H1 (cell line): ENCODE measurements at regions not wholly inside any gene's neighbourhood (a gene's known extent, or its start where the extent isn't known, plus 50 kb on each side); places are given as distances from the start of the nearest gene placed in this dataset.

Source experiments
- BACH1 ChIP-seq: IDR thresholded peaks from 2 replicates; pipeline ENCODE4 v1.6.1; 2012; ENCODE audit warnings: low read length, improper control_type of control experiment
- CTCF ChIP-seq, 3 experiments: IDR thresholded peaks; 1 replicate in 2 of 3; 2 replicates in 1 of 3; pipeline versions ENCODE4 v1.5.1 to v1.6.1; 2011; ENCODE audit warnings: low read length in 3 of 3, mild to moderate bottlenecking in 3 of 3, inconsistent platforms in 2 of 3, low read depth in 1 of 3, moderate library complexity in 1 of 3; ENCODE audit not compliant: insufficient read depth in 1 of 3; ENCODE audit errors: control extremely low read depth in 1 of 3
- EP300 ChIP-seq, 2 experiments: IDR thresholded peaks; 1 replicate in 1 of 2; 2 replicates in 1 of 2; pipeline ENCODE4 v1.6.1; 2011 to 2012; ENCODE audit warnings: low read depth in 2 of 2, low read length in 2 of 2, mild to moderate bottlenecking in 2 of 2, borderline replicate concordance in 1 of 2, inconsistent platforms in 1 of 2, moderate library complexity in 1 of 2
- JUN ChIP-seq: IDR thresholded peaks from 2 replicates; pipeline ENCODE4 v1.6.1; 2011; ENCODE audit warnings: low read depth, mild to moderate bottlenecking, improper control_type of control experiment, low read length
- JUND ChIP-seq: IDR thresholded peaks from 2 replicates; pipeline ENCODE4 v1.6.1; 2011; ENCODE audit warnings: mild to moderate bottlenecking, improper control_type of control experiment, low read length
- PHF8 ChIP-seq: fragments of 200-600 bp; sonication (generic); conservative IDR thresholded peaks from 2 replicates; pipeline ENCODE4 v1.7.1; 2012; ENCODE audit warnings: low read depth, mild to moderate bottlenecking, inconsistent platforms, low read length, moderate library complexity
- TBP ChIP-seq: IDR thresholded peaks from 2 replicates; pipeline ENCODE4 v1.6.1; 2011; ENCODE audit warnings: low read depth, low read length, improper control_type of control experiment
- TF ChIP-seq, protein P1 (sequence below): fragments of 300-600 bp; sonication (generic); IDR thresholded peaks from 2 replicates; pipeline ENCODE4 v1.7.1; 2012; ENCODE audit warnings: low read length, moderate library complexity, mild to moderate bottlenecking, inconsistent platforms; ENCODE audit not compliant: insufficient replicate concordance

- TF ChIP-seq EP300 (IDR thresholded peaks at IDR 0.05; ENCODE audit: borderline replicate concordance in 1 of 2, low read depth in 2 of 2, low read length in 2 of 2) (0 out of 3 replicates have a peak, but pooled peaks of 1 of the 2 experiments have one; percentile 9), CTCF (IDR thresholded peaks at IDR 0.05; ENCODE audit: control extremely low read depth in 1 of 3, insufficient read depth in 1 of 3, low read depth in 1 of 3, low read length in 3 of 3) (no peak), BACH1 (no peak), TBP (no peak), JUN (peak; percentile 53; the same call in 1 of the 2 replicates), JUND (peak; percentile 62), PHF8 (no peak)
- TF ChIP-seq, protein P1, sequence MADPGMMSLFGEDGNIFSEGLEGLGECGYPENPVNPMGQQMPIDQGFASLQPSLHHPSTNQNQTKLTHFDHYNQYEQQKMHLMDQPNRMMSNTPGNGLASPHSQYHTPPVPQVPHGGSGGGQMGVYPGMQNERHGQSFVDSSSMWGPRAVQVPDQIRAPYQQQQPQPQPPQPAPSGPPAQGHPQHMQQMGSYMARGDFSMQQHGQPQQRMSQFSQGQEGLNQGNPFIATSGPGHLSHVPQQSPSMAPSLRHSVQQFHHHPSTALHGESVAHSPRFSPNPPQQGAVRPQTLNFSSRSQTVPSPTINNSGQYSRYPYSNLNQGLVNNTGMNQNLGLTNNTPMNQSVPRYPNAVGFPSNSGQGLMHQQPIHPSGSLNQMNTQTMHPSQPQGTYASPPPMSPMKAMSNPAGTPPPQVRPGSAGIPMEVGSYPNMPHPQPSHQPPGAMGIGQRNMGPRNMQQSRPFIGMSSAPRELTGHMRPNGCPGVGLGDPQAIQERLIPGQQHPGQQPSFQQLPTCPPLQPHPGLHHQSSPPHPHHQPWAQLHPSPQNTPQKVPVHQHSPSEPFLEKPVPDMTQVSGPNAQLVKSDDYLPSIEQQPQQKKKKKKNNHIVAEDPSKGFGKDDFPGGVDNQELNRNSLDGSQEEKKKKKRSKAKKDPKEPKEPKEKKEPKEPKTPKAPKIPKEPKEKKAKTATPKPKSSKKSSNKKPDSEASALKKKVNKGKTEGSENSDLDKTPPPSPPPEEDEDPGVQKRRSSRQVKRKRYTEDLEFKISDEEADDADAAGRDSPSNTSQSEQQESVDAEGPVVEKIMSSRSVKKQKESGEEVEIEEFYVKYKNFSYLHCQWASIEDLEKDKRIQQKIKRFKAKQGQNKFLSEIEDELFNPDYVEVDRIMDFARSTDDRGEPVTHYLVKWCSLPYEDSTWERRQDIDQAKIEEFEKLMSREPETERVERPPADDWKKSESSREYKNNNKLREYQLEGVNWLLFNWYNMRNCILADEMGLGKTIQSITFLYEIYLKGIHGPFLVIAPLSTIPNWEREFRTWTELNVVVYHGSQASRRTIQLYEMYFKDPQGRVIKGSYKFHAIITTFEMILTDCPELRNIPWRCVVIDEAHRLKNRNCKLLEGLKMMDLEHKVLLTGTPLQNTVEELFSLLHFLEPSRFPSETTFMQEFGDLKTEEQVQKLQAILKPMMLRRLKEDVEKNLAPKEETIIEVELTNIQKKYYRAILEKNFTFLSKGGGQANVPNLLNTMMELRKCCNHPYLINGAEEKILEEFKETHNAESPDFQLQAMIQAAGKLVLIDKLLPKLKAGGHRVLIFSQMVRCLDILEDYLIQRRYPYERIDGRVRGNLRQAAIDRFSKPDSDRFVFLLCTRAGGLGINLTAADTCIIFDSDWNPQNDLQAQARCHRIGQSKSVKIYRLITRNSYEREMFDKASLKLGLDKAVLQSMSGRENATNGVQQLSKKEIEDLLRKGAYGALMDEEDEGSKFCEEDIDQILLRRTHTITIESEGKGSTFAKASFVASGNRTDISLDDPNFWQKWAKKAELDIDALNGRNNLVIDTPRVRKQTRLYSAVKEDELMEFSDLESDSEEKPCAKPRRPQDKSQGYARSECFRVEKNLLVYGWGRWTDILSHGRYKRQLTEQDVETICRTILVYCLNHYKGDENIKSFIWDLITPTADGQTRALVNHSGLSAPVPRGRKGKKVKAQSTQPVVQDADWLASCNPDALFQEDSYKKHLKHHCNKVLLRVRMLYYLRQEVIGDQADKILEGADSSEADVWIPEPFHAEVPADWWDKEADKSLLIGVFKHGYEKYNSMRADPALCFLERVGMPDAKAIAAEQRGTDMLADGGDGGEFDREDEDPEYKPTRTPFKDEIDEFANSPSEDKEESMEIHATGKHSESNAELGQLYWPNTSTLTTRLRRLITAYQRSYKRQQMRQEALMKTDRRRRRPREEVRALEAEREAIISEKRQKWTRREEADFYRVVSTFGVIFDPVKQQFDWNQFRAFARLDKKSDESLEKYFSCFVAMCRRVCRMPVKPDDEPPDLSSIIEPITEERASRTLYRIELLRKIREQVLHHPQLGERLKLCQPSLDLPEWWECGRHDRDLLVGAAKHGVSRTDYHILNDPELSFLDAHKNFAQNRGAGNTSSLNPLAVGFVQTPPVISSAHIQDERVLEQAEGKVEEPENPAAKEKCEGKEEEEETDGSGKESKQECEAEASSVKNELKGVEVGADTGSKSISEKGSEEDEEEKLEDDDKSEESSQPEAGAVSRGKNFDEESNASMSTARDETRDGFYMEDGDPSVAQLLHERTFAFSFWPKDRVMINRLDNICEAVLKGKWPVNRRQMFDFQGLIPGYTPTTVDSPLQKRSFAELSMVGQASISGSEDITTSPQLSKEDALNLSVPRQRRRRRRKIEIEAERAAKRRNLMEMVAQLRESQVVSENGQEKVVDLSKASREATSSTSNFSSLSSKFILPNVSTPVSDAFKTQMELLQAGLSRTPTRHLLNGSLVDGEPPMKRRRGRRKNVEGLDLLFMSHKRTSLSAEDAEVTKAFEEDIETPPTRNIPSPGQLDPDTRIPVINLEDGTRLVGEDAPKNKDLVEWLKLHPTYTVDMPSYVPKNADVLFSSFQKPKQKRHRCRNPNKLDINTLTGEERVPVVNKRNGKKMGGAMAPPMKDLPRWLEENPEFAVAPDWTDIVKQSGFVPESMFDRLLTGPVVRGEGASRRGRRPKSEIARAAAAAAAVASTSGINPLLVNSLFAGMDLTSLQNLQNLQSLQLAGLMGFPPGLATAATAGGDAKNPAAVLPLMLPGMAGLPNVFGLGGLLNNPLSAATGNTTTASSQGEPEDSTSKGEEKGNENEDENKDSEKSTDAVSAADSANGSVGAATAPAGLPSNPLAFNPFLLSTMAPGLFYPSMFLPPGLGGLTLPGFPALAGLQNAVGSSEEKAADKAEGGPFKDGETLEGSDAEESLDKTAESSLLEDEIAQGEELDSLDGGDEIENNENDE: peak; percentile 47
Measured at GRCh38 chr20:53763707-53764414, 170.2 kb upstream of the ZNF217 start (continued).
